DMS153 treated with DMSO at 0.1 percent for 48 hours (cell line): ENCODE measurements at regions not wholly inside any gene's neighbourhood (a gene's known extent, or its start where the extent isn't known, plus 50 kb on each side); places are given as distances from the start of the nearest gene placed in this dataset.

ENCODE experiments used
- DNase-seq: peaks from one replicate; lab custom pipeline; 2025; ENCODE audit not compliant: unreplicated experiment; lab: John Stamatoyannopoulos, UW

GRCh38 chr20:10802236-10802635, 128.4 kb upstream of the JAG1 start:
- no peak for DNase-seq

- DNase-seq, result no peak
Measured at GRCh38 chr20:10805764-10806163, 132.0 kb upstream of the JAG1 start.

- no peak for DNase-seq
Measured at GRCh38 chr20:10806539-10806938, 132.7 kb upstream of the JAG1 start.

DNA sequence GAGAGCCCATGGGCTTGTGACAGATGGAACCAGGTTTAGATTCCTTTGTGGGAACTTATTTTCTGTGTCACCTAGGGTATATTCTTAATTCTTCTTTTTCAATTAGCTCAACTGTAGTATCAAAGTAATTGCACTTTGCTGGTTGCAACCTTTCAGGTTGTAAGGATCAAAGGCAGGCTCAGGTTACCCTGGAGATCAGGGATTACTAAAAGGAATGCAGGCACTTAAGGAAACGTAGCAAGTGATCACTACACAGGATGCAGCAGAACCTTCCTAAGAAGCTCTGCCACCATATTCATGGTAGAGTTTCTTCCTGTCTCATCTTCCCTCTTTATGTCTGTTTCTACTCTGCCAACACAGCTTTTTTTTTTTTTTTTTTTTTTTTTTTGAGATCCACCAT, 133.2 kb upstream of the JAG1 start:
- no peak for DNase-seq

- DNase-seq, result no peak
Measured at GRCh38 chr20:10812759-10813327, 139.0 kb upstream of the JAG1 start.

DNA sequence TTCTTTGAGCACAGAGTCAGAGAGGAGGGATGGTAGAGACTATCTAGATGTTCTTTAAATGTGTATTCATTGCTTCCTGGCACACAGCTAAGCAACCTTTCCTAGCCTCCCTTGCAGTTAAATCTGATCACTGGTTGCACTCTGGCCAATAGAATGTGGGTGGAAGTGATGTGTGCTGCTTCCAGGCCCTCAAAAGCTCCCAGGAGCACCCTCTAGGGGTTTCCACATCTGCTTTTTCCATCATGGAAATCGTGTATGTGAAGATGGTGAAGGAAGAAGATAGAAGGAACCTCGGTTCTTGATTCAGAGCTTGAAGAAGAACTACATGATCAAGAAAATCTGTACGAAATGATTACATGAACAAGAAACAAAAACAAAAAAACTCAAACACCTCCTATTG, 149.8 kb upstream of the JAG1 start:
- no peak for DNase-seq

GRCh38 chr20:10824750-10825500, 151.1 kb upstream of the JAG1 start:
- no peak for DNase-seq

DNA sequence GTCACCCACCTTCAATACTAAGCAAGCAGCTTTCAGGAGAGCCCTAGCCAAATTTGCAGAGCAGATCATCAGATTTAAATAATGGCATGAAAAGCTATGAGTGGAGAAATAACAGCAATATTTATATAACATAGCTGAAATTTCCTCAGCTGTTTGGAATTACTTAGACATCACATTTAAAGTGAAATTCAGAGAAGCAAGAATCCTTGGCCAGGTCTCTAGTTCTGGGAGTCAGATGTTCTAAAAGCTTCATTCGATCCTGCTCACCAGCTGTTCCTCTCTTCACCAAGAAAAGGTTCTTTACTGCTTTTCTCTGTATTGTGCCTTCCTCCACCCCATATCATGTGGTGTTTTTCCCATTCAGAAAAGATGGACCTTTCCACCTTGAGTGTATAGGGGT, 152.3 kb upstream of the JAG1 start:
- DNase-seq, result no peak

DNA sequence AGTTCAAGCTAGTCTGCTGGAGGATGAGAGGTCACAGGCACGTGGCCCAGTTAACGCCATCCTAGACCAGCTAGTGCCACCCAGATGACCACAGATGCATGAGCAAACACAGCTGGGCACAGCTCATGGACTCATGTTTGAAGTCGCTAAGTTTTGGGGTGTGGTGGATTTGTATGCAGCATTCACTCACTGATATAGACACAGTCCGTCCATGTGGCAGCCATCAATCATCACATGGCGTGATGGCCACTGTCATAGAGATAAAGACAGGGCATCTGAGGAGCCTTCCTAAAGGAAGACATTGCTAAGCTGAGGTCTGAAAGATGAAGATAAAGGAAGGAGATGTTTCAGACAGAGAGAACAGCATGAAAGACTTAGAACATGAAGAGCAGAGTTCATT, 154.4 kb upstream of the JAG1 start:
- no peak for DNase-seq

GRCh38 chr20:10832141-10832540, 158.3 kb upstream of the JAG1 start:
- no peak for DNase-seq

- DNase-seq, result no peak
Measured at GRCh38 chr20:10837901-10838300, 164.1 kb upstream of the JAG1 start.

DNA sequence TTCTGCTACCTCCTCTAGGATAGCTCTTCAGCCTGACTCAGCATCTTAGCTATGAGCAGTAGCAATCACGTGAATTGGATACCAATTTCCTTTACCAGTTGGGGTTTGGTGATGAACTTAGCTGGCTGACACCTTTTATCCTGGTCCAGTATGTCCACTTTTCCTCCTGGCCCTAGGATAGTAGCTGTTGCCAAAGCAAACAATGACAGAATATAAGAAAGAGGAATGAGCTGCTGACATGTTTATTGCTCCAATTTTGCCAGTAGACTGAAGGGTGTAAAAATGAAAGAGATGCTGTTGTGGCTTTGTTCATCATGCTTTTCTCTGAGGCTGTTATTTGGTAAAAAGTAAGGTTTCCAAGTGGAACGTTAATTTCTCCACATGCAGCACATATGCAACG, 168.3 kb upstream of the JAG1 start:
- DNase-seq, result no peak

DNA sequence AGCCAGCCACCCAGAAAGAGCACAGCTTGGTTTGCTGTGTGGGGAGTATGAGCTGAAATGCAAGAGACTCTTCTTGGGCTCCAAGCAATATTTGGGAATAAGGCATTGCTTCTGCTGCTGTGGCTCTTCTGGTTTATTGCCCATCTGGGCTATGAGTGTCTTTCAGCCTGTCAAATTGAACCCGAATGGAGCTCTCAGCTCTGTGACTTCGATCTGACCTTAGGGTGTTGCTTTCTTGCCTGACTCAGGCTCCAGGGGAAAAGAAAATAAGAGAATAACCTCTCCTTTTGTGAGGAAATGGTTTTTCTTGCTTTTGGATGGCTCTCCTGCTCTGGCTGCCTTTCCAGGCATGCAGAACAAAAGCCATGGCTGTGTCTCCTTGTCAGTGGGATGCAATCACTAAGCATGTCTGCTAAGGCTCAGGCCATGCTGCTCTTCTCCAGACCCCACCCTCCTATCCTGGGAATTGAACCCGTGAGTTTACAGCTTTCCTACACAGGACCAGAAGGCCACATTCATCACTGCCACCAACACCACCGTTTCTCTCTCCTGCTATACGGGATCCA, 169.4 kb upstream of the JAG1 start:
- DNase-seq, result no peak

DNA sequence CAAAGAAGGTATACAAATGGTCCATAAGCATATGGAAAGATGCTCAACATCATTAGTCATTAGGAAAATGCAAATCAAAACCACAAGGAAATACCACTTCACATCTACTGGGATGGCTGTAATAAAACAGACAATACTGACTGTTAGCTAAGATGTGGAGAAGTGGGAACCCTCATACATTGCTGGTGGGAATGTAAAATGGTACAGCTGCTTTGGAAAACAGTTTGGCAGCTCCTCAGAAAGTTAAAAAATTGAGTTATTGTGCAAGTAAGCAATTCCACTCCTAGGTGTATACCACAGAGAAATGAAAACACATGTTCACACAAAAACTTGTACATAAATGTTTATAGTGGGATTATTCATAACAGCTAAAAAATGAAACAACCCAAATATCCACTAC, 173.0 kb upstream of the JAG1 start:
- no peak for DNase-seq

DNA sequence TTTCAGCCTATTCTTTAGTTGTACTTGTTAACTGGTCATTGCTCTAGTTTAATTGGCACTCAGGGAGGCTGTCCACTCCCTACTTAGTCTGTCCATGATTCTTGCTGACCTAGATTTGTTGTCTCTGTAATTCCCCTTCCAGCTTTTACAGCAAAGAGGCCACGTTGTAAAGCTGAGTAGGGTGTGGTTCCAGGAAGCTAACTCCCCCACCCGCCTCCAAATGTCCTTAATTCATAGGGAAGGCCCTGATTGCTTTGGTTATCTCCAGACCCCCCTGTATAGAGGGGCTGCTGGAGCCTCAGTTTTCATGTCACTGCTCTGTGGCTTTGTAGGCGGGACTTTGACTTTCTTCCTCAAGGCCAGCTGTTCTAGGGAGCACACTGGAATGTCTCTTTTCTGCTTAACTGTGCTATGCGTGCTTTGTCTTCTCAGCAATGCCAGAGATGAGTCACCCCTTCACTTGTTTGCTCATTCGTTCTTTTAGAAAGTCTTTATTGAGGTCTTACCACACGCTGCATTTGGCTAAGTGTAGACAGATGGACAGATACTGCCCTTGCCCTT, 175.1 kb upstream of the JAG1 start:
- no peak for DNase-seq

DNA sequence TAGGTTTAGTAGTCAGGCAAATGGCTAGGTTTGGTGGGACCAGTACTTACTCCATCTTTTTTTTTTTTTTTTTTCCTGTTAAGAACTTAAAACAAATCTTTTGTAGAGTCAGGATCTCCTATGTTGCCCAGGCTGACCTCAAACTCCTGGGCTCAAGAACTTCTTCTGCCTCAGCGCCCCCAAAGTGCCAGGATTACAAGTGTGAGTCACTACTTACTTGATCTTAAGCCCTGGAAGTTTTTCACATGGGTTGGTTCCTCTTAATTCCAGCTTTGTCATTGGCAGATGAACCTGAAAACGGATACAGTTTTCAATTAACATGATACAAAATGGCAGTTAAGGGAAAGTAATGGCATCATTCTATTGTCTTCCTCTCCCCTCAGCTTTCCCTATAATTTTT, 179.4 kb upstream of the JAG1 start:
- no peak for DNase-seq

DNA sequence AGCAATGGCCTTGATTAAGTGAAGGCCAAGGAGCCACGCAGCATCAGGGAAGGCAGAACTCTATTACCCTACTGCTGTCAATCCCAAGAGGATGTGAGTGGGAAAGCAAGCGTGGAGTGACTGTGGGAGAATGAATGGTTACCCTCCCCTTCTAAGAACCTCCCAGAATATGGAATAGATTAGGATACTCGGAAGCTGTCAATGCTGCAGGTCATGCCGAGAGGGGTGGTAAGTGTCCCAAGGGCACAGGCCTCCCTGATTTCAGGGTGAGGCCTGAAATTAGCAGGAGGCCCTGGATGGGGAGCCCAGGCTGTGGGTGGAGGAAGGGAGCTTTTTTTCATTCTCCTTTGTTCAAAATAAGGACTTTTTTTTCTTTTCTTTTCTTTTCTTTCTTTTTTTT, 179.9 kb upstream of the JAG1 start:
- DNase-seq, result no peak

- no peak for DNase-seq
Measured at GRCh38 chr20:10854976-10855375, 181.2 kb upstream of the JAG1 start.

DNA sequence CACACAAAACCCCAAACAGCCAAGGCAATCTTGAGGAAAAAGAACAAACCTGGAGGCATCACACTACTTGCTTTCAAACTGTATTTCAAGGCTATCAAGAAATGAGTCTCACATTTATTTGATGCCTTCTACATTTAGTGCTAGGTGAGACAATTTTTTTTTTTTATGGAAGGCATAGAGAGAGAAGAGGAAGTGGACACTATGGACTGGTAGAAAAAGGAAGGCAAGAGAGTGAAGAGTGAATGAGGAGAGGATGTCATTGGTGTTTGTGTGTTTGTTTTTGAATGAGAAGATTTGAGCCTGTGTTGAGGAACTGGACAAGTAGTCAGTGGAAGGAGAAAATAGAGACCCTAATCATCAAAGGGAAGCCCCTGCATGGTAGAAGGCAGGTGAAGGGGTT, 182.0 kb upstream of the JAG1 start:
- DNase-seq, result no peak

DNA sequence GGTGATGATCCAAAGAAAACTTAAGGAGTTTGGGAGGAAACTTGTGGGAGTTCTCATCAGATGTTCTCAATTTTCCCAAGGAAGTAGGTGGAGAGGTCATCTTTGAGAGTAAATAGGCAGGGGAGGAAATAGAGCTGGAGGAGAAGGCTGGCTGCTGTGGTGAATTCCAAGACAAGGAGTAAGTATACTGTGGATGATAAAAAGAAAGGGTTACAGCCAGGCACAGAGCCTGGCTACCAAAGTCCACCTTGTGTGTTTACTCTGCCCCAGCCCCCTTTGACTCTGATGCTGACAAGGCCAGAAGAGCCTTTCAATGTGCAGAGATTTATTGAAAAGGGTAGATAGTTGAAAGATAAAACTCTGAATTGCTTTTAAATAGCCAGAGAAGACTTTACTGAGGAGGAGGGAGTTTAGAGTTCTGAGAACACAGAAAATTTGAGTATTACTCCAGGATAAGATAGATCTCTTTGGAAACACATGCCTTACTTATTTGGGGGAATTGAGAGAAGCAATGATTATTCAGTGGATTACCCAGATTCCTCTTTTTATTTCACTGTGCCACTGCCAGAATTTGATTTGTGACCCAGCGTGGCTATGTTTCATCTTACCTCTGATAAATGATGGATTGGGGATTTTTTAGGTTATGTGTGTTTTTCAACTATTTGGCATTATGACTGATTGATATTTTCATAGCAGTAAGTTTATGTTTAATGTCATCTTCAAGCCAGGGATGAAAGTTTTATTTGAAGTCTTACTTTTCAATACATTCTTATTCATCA, 182.6 kb upstream of the JAG1 start:
- DNase-seq, result no peak

DNA sequence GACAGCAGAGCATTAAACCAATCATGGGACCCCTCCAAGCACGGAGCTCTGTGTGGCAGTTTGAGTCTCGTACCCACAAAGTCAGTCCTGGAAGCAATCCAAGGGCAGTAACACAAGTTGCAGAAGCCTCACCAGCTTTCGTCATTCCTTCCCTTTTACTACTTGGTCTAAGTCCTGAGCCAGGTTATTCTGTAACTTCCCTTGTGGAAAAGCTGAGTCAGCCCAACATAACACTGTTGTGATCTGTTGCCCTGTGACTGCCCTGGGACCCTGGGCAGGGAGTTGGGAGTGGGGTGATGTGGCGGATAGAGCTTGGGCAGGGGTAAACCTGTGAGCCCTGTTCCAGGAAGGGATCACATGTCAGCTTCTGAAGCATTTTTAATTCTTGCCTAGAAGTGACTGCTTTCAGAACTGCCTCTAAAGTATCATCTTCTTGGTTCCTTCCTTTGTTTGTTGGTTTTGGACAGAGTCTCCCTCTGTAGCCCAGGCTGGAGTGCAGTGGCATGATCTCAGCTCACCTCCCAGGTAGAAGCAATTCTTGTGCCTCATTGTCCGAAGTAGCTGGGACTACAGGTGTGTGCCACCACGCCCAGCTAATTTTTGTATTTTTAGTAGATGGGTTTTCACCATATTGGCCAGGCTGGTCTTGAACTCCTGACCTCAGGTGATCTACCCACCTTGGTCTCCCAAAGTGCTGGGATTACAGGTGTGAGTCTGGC, 183.7 kb upstream of the JAG1 start:
- no peak for DNase-seq
